Neuronal stem cell (in vitro differentiated cells): ENCODE measurements at regions not wholly inside any gene's neighbourhood (a gene's known extent, or its start where the extent isn't known, plus 50 kb on each side); places are given as distances from the start of the nearest gene placed in this dataset.

Experiments
- DNase-seq: peaks from one replicate; pipeline ENCODE4 v3.0.0-alpha.2; 2013; ENCODE audit warnings: low spot score
- H2AFZ ChIP-seq: one replicate; pipeline ENCODE4 v1.6.1; 2013; ENCODE audit warnings: mild to moderate bottlenecking, low read length, inconsistent platforms
- H2AK5ac ChIP-seq: 2 replicates; pipeline ENCODE4 v1.6.1; 2013; ENCODE audit warnings: low read depth, mild to moderate bottlenecking, inconsistent platforms, low read length, moderate library complexity, mixed read lengths
- H2BK120ac ChIP-seq: 2 replicates; pipeline ENCODE4 v1.6.1; 2013; ENCODE audit warnings: low read depth, mild to moderate bottlenecking, inconsistent platforms, low read length, moderate library complexity, mixed read lengths
- H2BK12ac ChIP-seq: one replicate; pipeline ENCODE4 v1.6.1; 2013; ENCODE audit warnings: low read length, inconsistent platforms
- H2BK15ac ChIP-seq: 2 replicates; pipeline ENCODE4 v1.6.1; 2013; ENCODE audit warnings: mild to moderate bottlenecking, low read length, inconsistent platforms, mixed read lengths
- H2BK5ac ChIP-seq: one replicate; pipeline ENCODE4 v1.6.1; 2013; ENCODE audit warnings: inconsistent platforms, mild to moderate bottlenecking, low read length, moderate library complexity
- H3K14ac ChIP-seq: one replicate; pipeline ENCODE4 v1.6.1; 2013; ENCODE audit warnings: low read length, inconsistent platforms
- H3K18ac ChIP-seq: 2 replicates; pipeline ENCODE4 v1.6.1; 2013; ENCODE audit warnings: low read length, inconsistent platforms
- H3K23ac ChIP-seq: 2 replicates; pipeline ENCODE4 v1.6.1; 2013; ENCODE audit warnings: low read depth, mild to moderate bottlenecking, mixed read lengths, low read length, inconsistent platforms; ENCODE audit not compliant: poor library complexity
- H3K27ac ChIP-seq: replicated peaks from 3 replicates; pipeline ENCODE4 v1.5.1; 2013; ENCODE audit warnings: low read length, inconsistent platforms
- H3K27me3 ChIP-seq, 3 experiments: 2 replicates each; pipeline ENCODE4 v1.6.1; 2013; ENCODE audit warnings: low read length in 3 of 3, mild to moderate bottlenecking in 2 of 3, inconsistent platforms in 1 of 3, low read depth in 1 of 3, mixed read lengths in 1 of 3, moderate library complexity in 1 of 3; ENCODE audit not compliant: control insufficient read depth in 3 of 3, insufficient read depth in 3 of 3
- H3K36me3 ChIP-seq, 2 donors: replicated peaks in 1 of 2; 2 replicates each; pipeline ENCODE4 v1.6.1; 2013; ENCODE audit warnings: low read length in 2 of 2; ENCODE audit not compliant: control insufficient read depth in 2 of 2, insufficient read depth in 2 of 2
- H3K4ac ChIP-seq: 2 replicates; pipeline ENCODE4 v1.6.1; 2013; ENCODE audit warnings: inconsistent platforms, mild to moderate bottlenecking, low read length, moderate library complexity
- H3K4me1 ChIP-seq, 2 donors: 1 replicate in 1 of 2; 2 replicates in 1 of 2; pipeline ENCODE4 v1.6.1; 2013; ENCODE audit warnings: low read length in 2 of 2, low read depth in 1 of 2; ENCODE audit not compliant: control insufficient read depth in 2 of 2, insufficient read depth in 1 of 2
- H3K4me2 ChIP-seq: one replicate; pipeline ENCODE4 v1.6.1; 2013; ENCODE audit warnings: mild to moderate bottlenecking, low read length, inconsistent platforms; ENCODE audit not compliant: insufficient read depth, poor library complexity, severe bottlenecking
- H3K4me3 ChIP-seq, 2 donors: 2 replicates each; pipeline ENCODE4 v1.5.1; 2013; ENCODE audit warnings: low read length in 2 of 2, mild to moderate bottlenecking in 2 of 2, inconsistent platforms in 1 of 2, moderate library complexity in 1 of 2
- H3K79me1 ChIP-seq: one replicate; pipeline ENCODE4 v1.6.1; 2013; ENCODE audit warnings: low read depth, mild to moderate bottlenecking, inconsistent platforms, low read length, moderate library complexity
- H3K9ac ChIP-seq: one replicate; pipeline ENCODE4 v1.6.1; 2013; ENCODE audit warnings: mild to moderate bottlenecking, low read depth, low read length, inconsistent platforms; ENCODE audit not compliant: poor library complexity
- H3K9me3 ChIP-seq, 2 donors: replicated peaks in 1 of 2; 2 replicates each; pipeline versions ENCODE3 to v1.6.1; 2013; ENCODE audit warnings: low read length in 2 of 2, mild to moderate bottlenecking in 2 of 2, inconsistent platforms in 1 of 2, low read depth in 1 of 2, mixed read lengths in 1 of 2, moderate library complexity in 1 of 2; ENCODE audit not compliant: control insufficient read depth in 2 of 2, insufficient read depth in 1 of 2
- H4K8ac ChIP-seq: one replicate; pipeline ENCODE4 v1.6.1; 2013; ENCODE audit warnings: low read depth, mild to moderate bottlenecking, inconsistent platforms, low read length, moderate library complexity
- H4K91ac ChIP-seq: one replicate; pipeline ENCODE4 v1.6.1; 2013; ENCODE audit warnings: low read length, low read depth, mild to moderate bottlenecking, inconsistent platforms; ENCODE audit not compliant: poor library complexity
- WGBS, 2 donors: extraction: QIAGEN DNeasy Blood & Tissue Kit; methylation state at CpG; one replicate each; pipeline ENCODE4 v1.1.7; 2013; ENCODE audit warnings: missing lambda C conversion rate in 2 of 2, mixed read lengths in 1 of 2; ENCODE audit not compliant: insufficient read length in 2 of 2, insufficient replicate concordance in 1 of 2; ENCODE audit errors: extremely low coverage in 2 of 2; 5-methylcytosine and 5-hydroxymethylcytosine counted together

GRCh38 chr12:107584563-107584962 is 101.0 kb upstream of the PWP1 start:
- WGBS, 2 donors = no CpG with 5 or more reads among the region's 2 CpGs
- Histone ChIP-seq H2BK5ac (no peak overlapping the region), H3K23ac (no peak overlapping the region), H3K14ac (no peak overlapping the region), H2AFZ (no peak overlapping the region), H3K9me3 (peaks cover 0 to 2% of the 10 kb centered on the region in 2 donors), H2BK120ac (no peak overlapping the region), H3K27ac (no peak overlapping the region), H2BK12ac (no peak overlapping the region), H3K4me2 (no peak overlapping the region), H4K91ac (no peak overlapping the region), H2AK5ac (no peak overlapping the region), H3K79me1 (no peaks in the 10 kb centered on the region), H3K4me3 (no peak overlapping the region), H3K4me1 (peaks cover 0 to 20% of the 10 kb centered on the region in 2 donors), H2BK15ac (no peak overlapping the region), H3K36me3 (no peaks in the 10 kb centered on the region), H3K18ac (no peak overlapping the region), H3K4ac (no peak overlapping the region), H3K9ac (no peak overlapping the region), H3K27me3 (peaks cover 0 to 13% (median 0%) of the 10 kb centered on the region in 3 experiments), H4K8ac (no peak overlapping the region)
- no peak for DNase-seq

GRCh38 chr12:107586256-107586970 is 99.2 kb upstream of the PWP1 start:
- no peaks in the 10 kb centered on the region for H3K36me3 ChIP-seq
- H3K79me1 ChIP-seq = no peaks in the 10 kb centered on the region
- no peak overlapping the region for H3K18ac ChIP-seq
- no peak overlapping the region for H2AK5ac ChIP-seq
- no peak overlapping the region for H3K14ac ChIP-seq
- H2BK15ac ChIP-seq = no peak overlapping the region
- no peak overlapping the region for H3K4me2 ChIP-seq
- no peak overlapping the region for H3K9ac ChIP-seq
- H4K8ac ChIP-seq = no peak overlapping the region
- H3K27ac ChIP-seq = no peak overlapping the region
- DNase-seq = no peak
- WGBS, 2 donors = no CpG with 5 or more reads among the region's 12 CpGs
- H4K91ac ChIP-seq = no peak overlapping the region
- no peak overlapping the region for H2AFZ ChIP-seq
- H2BK12ac ChIP-seq = no peak overlapping the region
- no peak overlapping the region for H3K4me3 ChIP-seq
- H3K9me3 ChIP-seq = peaks cover 0 to 2% of the 10 kb centered on the region in 2 donors
- H3K4me1 ChIP-seq = peaks cover 0 to 20% of the 10 kb centered on the region in 2 donors
- no peak overlapping the region for H3K23ac ChIP-seq
- peaks cover 0 to 6% (median 0%) of the 10 kb centered on the region in 3 experiments for H3K27me3 ChIP-seq
- H2BK5ac ChIP-seq = no peak overlapping the region
- no peak overlapping the region for H3K4ac ChIP-seq
- no peak overlapping the region for H2BK120ac ChIP-seq

GRCh38 chr12:107590413-107590812 is 95.2 kb upstream of the PWP1 start:
- peaks cover 0 to 1% of the 10 kb centered on the region in 2 donors for H3K4me1 ChIP-seq
- H3K9me3 ChIP-seq = peaks cover 0 to 11% of the 10 kb centered on the region in 2 donors
- H3K79me1 ChIP-seq = no peaks in the 10 kb centered on the region
- H3K4me2 ChIP-seq = no peak overlapping the region
- H3K23ac ChIP-seq = no peak overlapping the region
- H3K36me3 ChIP-seq = no peaks in the 10 kb centered on the region
- H3K4ac ChIP-seq = no peak overlapping the region
- no peak overlapping the region for H2AK5ac ChIP-seq
- H2BK120ac ChIP-seq = no peak overlapping the region
- H2BK15ac ChIP-seq = no peak overlapping the region
- no peak overlapping the region for H3K9ac ChIP-seq
- no peak overlapping the region for H3K4me3 ChIP-seq
- no CpG with 5 or more reads among the region's 3 CpGs for WGBS, 2 donors
- H3K18ac ChIP-seq = no peak overlapping the region
- H4K91ac ChIP-seq = no peak overlapping the region
- DNase-seq = no peak
- H3K27ac ChIP-seq = no peak overlapping the region
- H2AFZ ChIP-seq = no peak overlapping the region
- H3K27me3 ChIP-seq = peaks cover 0 to 1% (median 0%) of the 10 kb centered on the region in 3 experiments
- H2BK5ac ChIP-seq = no peak overlapping the region
- H4K8ac ChIP-seq = no peak overlapping the region
- H3K14ac ChIP-seq = no peak overlapping the region
- no peak overlapping the region for H2BK12ac ChIP-seq

- Histone ChIP-seq H3K27ac (no peak overlapping the region), H2AFZ (no peak overlapping the region), H3K9me3 (peaks cover 0 to 11% of the 10 kb centered on the region in 2 donors), H3K4me3 (no peak overlapping the region), H3K4me1 (no peaks in the 10 kb centered on the region), H4K91ac (no peak overlapping the region), H2AK5ac (no peak overlapping the region), H3K23ac (no peak overlapping the region), H3K36me3 (no peaks in the 10 kb centered on the region), H3K4me2 (no peak overlapping the region), H2BK15ac (no peak overlapping the region), H2BK12ac (no peak overlapping the region), H2BK5ac (no peak overlapping the region), H4K8ac (no peak overlapping the region), H3K18ac (no peak overlapping the region), H3K27me3 (peaks cover 0 to 1% (median 0%) of the 10 kb centered on the region in 3 experiments), H2BK120ac (no peak overlapping the region), H3K4ac (no peak overlapping the region), H3K9ac (no peak overlapping the region), H3K79me1 (no peaks in the 10 kb centered on the region), H3K14ac (no peak overlapping the region)
- no peak for DNase-seq
- WGBS, 2 donors = no CpG with 5 or more reads among the region's 2 CpGs
Measured at GRCh38 chr12:107590814-107591375, 94.7 kb upstream of the PWP1 start.
